HG03097 (cell line): ENCODE measurements at regions not wholly inside any gene's neighbourhood (a gene's known extent, or its start where the extent isn't known, plus 50 kb on each side); places are given as distances from the start of the nearest gene placed in this dataset.
"Not testable (repeated sequence)": the region's sequence is repeated elsewhere in the genome, so short reads cannot be mapped to it uniquely, and the experiment has no call there.

Experiments
- ATAC-seq: cut with Tn5 transposase; IDR thresholded peaks from one replicate; pipeline ENCODE4 v1.9.1; 2021; ENCODE audit not compliant: unreplicated experiment, low FRiP score

DNA sequence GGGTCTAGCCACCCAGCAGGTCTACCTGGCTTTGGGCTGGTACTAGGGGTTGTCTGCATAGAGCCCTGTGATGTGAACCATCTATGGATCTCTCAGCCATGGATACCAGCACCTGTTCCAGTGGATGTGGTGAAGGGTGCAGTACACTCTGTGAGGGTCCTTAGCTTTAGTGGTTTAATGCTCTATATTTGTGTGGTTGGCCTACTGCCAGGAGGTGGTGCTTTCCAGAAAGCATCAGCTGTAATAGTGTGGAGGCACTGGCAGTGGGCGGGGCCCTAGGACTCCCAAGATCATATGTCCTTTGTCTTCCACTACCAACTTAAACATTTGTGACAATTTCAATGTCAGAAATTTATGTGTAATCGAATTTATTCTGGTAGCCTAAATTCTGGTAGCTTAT lies 1065.1 kb downstream of the RPIA start:
- not testable (repeated sequence) for ATAC-seq

DNA sequence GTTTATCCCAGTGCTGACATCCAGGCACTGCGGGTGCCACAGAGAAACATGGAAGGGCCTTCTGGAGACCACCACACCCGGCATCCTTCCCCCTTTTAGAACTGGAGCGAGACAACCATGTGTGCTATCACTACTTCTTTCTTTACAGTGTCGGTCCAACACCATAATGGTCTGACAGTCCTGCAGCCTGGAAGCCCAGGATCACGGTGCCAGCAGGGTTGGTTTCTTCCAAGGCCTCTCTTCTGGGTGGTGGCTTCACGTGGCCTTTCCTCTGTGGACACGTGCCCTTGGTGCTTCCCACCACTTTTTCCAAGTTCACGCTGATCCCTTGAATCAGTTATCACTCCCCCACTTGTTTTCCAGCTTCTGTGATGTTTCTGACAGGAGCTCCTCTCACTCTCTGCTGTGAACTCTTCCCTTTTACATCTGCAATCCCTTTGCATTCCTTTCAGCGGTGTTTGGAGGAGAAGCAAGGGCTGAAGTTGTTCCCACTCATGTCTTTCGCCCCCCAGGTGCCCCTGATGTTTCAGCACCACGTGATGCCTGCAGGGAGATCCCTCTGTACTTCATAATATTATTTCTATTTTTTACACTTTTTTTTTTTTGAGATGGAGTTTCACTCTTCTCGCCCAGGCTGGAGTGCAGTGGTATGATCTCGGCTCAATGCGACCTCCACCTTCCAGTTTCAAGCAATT lies 1067.0 kb downstream of the RPIA start:
- not testable (repeated sequence) for ATAC-seq

DNA sequence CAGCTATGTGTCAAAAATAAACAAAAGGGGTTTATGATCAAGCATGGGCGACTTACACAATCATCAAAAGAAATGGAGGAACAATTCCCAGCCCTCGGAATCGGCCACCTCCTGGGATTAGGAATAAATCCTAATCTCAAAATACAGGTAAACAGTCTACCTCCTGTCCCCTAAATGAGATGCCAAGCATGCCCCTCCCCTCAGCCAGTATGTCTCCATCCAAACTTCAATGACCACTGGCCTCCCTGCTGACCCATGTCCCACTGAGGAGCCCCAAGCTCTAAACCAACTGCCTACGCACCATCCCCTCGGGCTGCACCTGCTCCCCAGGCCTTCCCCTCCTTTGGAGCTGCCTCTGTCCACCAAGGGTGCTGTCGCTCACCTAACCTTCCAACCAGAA lies 1069.3 kb downstream of the RPIA start:
- ATAC-seq: not testable (repeated sequence)

DNA sequence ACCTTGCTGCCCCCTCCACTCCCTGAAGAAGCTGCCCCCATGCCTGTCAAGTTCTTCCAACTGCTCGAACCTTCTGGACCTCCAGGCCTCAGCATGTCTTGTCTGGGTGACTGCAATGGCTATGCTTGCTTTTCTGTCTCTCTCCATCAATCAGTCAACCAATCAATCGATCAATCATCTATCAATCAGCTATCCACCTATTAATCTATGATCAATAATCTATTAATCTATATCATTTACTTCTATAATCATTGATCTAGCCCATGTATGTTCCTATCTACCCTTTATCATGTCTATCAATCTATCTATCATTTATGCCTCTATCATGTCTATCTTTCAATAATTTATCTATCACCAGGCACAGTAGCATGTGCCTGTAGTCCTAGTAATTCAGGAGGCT lies 1069.7 kb downstream of the RPIA start:
- not testable (repeated sequence) for ATAC-seq

DNA sequence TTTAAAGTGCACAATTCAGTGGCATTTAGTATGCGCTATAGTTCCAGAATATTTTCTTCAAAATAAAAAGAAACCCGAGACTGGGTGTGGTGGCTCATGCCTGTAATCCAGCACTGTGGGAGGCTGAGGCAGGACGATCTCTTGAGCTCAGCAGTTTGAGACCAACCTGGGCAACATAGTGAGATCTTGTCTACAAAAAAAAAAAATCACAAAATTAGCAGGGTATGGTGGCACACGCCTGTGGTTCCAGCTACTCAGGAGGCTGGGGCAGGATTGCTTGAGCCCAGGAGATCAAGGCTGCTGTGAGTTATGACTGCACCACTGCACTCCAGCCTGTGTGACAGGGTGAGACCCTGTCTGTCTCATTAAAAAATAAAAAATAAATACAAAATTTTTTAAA lies 1070.4 kb downstream of the RPIA start:
- ATAC-seq: not testable (repeated sequence)

DNA sequence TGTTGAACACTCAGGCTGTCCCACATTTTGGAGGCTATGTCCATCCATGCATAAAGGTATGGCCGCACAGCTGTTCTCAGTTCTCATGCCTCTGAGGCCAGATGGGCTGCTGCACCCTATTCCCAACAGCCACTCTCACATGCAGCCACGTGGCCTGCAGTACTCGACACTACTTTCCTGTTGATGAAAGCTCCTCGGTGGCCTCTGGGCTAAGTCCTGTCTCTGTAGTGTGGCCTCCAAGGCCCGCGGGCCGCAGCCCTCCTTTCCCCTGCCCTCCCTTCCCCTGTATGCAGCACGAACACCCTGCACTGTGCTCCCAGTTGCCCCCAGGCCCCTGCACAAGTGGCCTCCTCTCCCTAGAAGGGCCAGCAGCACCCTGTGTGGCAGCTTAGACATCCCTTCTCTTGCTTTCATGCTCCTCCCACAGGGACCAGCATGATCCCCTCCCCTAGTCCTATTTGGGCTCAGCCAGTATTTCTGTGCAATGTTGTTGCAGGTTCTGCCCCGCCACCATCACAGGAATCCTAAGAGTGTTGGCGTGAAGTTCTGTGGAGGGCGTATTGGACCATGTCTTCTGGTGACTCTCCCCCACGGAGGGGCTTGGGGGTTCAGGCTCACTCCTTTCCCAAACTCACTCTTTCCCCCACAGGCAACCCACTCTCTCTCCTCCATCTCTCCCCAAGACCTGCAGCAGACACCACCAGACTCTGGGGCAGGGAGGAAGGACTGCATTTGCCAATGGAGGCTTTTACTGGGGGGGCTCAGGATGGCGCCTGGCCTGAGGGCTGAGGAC lies 1071.2 kb downstream of the RPIA start:
- ATAC-seq: not testable (repeated sequence)

DNA sequence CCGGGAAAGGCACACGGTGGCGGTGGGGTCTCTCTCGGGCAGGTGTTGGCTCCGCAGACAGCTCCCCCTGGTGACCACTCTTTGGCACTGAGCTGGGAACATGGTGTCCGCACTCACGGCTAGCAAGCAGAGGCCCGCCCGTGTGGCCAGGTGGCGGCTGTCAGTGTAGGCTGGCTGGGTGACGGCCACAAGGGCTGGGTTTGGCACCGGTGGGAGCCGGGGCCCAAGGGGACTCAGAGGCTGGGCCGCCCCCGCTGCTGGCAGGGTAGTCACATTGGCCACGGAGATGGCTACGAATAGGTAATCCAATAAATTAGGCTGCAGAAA lies 1071.7 kb downstream of the RPIA start:
- ATAC-seq: no peak

DNA sequence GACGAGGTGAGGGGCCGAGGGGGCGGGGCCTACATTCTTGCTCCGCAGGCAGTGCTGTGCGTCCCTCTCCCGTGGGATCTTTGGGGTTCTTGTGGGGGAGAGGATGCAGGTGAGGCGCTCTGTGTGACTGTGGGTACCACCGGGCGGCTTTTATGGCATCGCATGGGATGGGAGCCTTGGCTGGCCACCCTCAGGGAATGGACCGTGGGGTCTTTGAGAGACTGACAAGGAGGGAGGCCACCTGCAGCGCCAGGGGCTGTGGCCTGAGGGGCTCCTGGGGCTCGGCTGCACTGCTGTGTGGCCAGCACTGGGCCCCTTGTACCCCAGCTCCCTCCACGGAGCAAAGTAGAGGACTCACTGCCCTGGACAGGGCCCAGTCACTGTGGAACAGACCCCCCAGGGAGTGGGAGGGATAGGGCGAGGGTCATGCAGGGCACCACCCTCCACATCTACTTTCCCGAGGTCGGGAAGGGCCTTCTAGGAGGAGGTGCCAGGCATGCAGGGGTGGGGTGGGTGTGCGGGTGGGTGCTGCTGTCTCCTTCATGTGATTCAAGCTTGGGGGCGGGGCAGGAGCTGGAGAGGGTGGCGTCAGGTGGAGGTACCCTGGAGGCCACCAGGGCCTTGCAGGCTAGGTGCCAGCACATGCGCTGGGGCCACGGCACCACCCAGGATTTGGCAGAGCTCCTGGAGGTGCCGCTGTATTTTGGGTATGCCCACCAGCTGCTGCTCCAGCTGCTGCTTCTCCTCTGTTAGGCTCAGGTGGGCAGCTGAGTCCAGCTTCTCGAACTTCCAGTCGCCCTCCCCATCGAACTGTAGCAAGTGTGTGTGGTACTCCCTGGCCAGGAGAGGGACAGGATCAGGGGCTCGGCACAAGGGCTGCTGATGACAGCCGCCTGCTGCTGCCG lies 1072.4 kb downstream of the RPIA start:
- no peak for ATAC-seq

DNA sequence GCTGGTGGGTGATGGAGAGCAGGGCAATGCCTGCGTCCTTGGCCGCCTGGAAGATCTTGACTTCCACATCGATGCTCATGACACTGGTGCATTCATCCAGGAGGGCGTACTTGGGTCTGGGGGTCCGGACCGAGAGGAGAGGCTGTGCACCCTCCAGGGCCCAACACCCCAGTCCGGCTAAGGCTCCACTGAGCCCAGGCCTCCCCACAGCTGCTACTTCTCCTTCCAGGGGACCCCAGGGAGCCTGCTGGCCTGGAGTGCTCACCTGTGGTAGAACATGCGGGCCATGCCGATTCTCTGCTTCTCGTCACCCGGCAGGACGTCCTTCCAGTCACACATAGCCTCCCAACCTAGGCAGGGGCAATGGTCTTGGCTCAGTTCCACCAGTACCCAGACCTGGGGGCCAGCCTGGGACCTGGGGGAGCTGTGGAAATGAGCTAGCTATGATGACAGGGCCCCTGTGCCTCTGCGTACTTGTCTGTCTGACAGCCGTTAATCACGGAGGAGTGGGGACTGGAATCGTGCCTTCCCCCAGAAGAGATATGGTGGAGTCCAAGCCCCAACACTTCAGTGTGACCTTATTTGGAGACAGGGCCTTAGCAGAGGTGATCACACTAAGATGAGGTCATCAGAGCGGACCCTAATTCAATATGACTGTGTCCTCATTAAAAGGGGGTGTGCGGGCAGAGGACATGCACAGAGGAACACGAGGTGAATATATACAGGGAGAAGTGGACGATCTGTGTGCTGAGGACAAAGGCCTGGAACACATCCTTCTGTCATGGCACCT lies 1073.3 kb downstream of the RPIA start:
- not testable (repeated sequence) for ATAC-seq

DNA sequence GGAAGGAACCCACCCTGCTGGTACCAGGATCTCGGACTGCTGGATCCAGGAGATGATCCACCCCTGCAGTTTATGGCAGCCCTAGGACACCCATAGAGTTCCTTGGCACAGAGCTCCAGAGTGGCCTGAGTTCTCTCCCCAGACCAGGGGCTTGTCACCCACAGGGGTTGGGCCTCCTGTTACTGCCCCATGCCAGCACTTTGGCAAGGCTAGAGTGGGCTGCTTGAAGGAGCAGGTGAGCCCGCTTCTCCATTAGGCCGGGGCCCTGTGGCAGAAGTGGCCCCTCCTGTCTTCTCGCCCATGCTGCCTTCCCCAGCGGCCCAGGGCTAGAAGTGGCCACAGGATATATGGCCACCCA lies 1073.9 kb downstream of the RPIA start:
- ATAC-seq: not testable (repeated sequence)

DNA sequence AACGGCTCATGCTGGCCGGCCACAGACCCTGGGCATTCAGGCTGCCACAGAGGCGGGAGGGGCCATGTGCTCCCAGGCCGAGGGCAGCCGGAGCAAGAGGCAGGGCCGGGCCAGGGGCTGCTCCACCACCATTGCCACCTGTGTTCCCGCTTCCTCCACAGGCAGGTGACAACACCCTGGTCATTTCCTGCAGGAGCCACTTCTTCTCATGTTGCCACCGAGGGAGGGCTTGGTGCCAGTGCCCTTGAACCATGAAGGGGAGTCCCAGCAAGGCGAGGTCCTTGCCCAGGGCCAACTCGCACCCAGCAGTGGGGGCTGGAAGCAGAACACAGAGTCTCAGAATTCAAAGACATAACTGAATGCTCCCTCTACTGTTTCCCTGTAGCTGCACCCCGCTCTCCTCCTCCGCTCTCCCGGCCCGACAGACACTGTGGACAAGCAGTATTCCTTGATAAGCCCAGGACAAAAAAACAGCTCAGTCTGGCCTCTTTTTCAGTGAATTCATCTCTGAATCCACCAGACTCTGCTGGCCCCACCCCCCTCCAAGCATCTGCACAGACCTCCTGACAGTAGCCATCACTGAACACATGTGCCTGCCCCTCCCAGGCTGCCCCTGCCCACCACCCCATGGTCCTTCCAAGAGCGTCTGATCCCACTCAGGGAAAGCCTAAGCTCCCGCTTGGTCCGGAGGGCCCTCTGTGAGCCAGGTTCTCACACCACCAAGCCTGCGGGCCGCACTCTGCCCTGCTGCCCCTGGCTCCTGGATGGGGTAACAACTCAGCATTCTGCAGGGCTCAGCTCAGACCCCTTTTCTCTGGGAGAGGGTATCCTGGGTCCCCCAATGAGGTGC lies 1074.9 kb downstream of the RPIA start:
- not testable (repeated sequence) for ATAC-seq

DNA sequence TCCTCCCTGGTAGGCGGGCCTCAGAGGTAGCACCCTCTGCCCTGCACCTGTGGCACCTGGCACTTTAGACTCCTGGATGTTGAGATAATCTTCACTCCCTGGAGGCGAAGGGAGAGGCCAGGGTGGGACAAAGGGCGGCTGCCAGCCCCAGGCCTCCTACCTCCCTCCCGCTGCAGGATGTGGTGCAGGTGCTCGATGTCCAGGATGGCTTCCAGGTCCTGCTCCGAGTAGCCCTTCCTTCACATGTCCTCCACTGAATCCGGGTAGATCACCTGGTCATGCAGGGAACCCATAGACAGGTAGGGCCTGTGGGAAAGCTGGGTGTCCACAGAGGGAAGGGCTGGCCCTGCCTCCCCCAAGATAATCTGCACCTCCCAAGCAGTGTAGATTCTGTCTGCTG lies 1075.6 kb downstream of the RPIA start:
- ATAC-seq: not testable (repeated sequence)

DNA sequence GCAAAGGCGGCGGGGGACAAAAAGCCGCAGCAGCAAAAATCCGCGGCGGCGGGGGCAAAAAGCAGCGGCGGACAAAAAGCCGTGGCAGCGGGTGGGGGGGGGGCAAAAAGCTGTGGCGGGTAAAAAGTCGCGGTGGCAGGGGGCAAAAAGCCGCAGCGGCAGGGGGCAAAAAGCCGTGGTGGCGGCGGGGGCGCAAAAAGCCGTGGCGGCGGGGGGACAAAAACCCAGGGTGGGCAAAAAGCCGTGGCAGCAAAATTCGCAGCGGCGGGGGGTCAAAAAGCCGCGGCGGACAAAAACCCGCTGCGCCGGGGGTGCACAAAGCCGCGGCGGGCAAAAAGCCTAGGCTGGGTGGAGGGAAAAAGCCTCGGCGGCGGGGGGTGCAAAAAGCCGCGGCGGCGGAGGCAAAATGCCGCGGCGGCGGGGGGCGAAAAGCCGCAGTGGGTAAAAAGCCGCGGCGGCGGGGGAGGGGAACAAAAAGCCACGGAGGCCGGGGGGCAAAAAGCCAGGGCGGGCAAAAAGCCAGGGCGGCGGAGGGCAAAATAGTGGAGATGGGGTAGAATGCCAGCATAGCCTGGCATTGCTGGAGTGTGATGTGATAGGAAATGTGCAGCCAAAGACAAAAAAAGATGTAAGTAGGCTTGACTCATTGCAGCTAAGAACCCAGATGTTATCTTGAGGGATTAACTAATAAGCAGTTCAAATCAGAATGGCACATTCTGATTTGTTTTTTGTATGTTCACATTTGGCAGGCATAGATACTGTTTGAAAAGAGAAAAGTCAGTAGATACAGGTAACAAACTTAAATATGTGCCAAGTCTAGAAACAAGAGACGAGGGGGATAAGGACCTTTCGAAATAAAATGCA lies 1076.3 kb downstream of the RPIA start:
- ATAC-seq: no peak

DNA sequence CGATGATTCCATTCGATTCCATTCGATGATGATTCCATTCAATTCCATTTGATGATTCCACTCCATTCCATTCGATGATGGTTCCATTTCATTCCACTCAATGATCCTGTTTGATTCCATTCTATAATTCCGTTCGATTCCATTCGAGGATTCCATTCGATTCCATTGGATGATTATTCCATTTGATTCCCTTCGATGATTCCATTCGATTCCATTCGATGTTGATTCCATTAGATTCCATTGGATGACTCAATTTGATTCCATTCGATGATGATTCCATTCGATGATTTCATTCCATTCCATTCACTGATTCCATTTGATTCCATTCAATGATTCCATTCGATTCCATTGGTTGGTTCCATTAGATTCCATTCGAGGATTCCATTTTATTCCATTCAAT lies 1084.4 kb downstream of the RPIA start:
- no peak for ATAC-seq

DNA sequence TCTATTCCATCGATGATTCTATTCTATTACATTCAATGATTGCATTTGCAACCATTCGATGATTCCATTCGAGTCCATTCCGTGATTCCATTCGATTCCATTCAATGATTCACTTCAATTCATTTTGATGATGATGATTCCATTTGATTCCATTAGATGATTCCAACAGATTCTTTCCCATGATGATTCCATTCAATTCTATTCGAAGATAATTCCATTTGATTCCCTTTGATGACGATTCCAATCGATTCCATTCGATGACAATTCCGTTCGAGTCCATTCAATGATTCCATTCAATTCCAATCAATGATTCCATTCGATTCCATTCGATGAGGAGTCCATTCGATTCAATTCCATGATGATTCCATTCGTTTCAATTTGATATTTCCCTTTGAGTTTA lies 1088.8 kb downstream of the RPIA start:
- ATAC-seq: no peak

DNA sequence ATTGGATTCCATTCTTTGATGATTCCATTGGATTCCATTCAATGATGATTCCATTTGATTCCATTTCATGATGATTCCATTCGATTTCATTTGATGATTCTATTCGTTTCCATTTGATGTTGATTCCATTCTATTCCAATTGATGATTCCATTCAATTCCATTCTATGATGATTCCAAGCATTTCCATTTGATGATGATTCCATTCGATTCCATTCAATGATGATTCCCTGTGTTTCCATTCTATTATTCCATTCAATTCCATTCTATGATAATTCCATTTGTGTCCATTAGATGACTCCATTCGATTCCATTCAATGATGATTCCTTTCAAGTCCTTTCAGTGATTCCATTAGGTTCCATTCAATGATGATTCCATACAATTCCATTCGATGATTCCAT lies 1090.5 kb downstream of the RPIA start:
- ATAC-seq: no peak

DNA sequence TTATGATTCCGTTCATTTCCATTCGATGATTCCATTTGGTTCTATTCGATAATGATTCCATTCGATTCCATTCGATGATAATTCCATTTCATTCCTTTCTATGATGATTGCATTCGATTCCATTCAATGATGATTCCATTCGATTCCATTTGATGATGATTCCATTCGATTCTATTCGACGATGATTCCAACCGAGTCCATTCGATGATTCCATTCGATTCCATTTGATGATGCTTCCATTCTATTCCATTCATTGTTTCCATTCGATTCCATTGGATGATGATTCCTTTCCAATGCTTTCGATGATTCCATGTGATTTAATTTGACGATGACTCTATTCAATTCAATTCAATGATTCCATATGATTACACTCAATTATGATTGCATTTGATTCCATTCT lies 1093.5 kb downstream of the RPIA start:
- no peak for ATAC-seq

DNA sequence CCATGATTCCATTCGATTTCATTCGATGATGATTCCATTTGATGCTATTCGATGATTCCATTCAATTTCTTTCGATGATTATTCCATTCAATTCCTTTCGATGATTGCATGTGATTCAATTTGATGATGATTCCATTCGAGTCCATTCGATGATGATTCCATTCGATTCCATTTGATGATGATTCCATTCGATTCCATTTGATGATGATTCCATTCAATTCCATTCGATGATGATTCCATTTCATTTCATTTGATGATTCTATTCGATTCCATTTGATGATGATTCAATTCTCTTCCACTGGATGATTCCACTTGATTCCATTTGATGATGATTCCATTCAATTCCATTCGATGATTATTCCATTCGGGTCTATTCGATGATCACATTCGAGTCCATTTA lies 1094.1 kb downstream of the RPIA start:
- ATAC-seq: not testable (repeated sequence)

DNA sequence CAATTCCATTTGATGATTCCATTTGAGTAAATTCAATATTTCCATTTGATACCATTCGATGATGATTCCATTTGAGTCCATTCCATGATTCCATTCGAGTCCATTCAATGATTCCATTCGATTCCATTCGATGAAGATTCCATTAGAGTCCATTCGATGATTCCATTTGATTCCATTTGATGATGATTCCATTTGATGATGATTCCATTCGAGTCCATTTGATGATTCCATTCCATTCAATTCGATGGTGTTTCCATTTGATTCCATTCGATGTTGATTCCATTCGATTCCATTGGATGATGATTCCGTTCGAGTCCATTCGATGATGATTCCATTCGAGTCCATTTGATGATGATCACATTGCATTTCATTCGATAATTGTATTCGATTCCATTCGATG lies 1095.2 kb downstream of the RPIA start:
- not testable (repeated sequence) for ATAC-seq
